GM12865 (cell line): ENCODE measurements at regions not wholly inside any gene's neighbourhood (a gene's known extent, or its start where the extent isn't known, plus 50 kb on each side); places are given as distances from the start of the nearest gene placed in this dataset.

ENCODE experiments used
- DNase-seq: peaks from one replicate; pipeline ENCODE4 v3.0.0; 2010; ENCODE audit warnings: low read depth
- H3K4me3 ChIP-seq: 2 replicates; pipeline ENCODE4 v1.5.1; 2011; ENCODE audit warnings: mild to moderate bottlenecking, low read depth, low read length, control low read depth
- TF ChIP-seq, protein P1 (sequence below): IDR thresholded peaks from 2 replicates; pipeline ENCODE4 v1.5.1; 2011; ENCODE audit warnings: low read length, control low read depth, low read depth, inconsistent platforms; ENCODE audit not compliant: insufficient read depth; ENCODE audit errors: missing control alignments

DNA sequence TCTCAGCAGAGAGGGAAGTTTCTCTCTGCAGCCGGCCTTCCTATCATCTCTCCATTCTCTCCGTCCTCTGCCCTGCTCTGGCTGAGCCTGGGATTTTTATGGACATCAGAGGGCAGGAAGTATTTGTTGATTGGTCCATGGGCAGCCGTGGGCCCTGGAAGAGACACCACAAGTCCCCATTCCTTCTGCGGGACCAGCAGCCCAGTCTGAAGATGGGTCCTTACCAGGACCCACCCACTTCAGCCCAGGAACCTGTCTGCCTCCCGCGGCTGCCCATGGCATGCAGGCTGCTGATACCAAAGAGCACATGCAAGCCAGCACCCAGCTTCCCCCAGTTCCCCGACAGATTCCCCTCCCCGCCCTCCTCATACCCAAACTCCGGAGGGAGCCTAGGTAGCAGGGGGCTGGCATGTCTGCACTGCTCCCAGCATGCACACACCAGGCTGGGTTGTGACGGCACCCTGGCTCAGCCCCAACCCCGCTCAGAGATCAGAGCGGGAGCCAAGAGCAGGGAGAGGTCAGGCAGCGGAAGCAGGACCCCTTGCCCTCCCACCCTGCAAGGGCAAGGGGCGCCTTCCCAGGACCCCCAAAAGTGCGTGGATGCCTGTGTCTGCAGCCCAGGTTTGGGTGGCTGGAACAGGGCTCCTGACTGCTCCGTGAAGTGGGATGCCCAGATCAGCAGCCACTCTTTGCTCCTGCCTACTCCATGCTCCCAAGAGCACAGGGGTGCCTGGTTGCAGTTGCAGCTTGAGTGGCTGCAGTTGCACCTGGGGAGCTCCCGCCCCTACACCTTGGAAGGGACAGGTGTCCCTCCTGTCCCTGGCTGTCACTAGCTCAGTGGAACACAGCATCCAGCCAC, 538.6 kb upstream of the POT1 start:
- TF ChIP-seq, protein P1, sequence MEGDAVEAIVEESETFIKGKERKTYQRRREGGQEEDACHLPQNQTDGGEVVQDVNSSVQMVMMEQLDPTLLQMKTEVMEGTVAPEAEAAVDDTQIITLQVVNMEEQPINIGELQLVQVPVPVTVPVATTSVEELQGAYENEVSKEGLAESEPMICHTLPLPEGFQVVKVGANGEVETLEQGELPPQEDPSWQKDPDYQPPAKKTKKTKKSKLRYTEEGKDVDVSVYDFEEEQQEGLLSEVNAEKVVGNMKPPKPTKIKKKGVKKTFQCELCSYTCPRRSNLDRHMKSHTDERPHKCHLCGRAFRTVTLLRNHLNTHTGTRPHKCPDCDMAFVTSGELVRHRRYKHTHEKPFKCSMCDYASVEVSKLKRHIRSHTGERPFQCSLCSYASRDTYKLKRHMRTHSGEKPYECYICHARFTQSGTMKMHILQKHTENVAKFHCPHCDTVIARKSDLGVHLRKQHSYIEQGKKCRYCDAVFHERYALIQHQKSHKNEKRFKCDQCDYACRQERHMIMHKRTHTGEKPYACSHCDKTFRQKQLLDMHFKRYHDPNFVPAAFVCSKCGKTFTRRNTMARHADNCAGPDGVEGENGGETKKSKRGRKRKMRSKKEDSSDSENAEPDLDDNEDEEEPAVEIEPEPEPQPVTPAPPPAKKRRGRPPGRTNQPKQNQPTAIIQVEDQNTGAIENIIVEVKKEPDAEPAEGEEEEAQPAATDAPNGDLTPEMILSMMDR = no peak
- no peak overlapping the region for H3K4me3 ChIP-seq

DNA sequence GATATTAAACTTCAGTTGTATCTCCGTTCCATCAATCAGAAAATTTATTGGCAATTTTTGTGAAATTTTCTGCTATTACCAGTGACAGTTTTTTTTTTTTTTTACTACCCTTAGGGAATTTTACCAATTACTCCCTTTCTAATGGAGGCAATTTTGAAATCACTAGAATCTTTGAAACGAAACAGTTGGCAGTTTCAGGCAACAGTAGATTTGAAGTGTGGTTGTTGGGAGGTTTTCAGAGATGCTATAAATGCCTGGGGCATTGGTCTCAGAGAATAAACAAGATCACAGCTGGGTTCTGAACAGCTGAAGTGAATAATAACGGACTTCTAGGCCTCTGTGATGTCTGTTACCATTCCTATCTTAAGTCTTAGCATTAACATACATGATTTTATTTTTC, 535.9 kb upstream of the POT1 start:
- TF ChIP-seq, protein P1 = no peak
- no peak for DNase-seq
- H3K4me3 ChIP-seq = no peak overlapping the region

More for the DNA sequence above, 538.6 kb upstream of the POT1 start:
- no peak for DNase-seq

DNA sequence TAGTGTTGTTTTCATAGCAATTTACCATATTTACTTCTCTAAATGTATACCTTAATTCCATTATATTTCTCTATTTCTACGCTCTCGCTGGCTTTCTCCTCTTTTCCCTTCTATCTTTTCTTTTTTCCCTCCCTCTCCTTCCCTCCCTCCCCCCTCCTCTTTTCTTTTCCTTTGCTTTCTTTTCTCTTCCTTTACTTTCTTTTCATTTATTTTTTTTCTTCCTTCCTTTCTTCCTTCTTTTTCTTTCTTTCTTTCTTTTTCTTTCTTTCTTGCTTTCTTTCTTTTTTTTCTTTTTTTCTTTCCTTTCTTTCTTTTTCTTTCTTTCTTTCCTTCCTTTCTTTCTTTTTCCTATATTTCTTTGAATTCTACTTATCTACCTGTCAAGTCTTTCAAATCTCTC, 533.0 kb upstream of the POT1 start:
- TF ChIP-seq, protein P1 = no peak
- DNase-seq = no peak
- H3K4me3 ChIP-seq = no peak overlapping the region

DNA sequence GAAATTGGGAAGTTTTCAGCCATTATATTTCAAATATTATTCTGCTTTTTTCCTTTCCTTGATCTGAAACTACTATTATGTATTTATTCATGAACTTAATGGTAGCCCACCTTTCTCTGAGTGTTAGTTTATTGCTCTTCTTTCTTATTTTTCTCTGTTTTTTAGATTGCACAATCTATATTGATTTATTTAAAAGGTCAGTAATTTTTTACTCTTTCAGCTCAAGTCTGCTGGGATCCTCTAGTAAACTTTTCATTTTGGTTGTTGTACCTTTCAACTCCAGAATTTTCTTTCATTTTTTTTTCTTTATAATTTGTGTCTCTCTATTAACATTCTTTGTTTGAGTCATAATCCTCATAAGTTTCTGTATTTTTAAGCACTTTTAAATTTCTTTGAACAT, 529.4 kb upstream of the POT1 start:
- H3K4me3 ChIP-seq = no peak overlapping the region
- TF ChIP-seq, protein P1 = no peak
- no peak for DNase-seq

DNA sequence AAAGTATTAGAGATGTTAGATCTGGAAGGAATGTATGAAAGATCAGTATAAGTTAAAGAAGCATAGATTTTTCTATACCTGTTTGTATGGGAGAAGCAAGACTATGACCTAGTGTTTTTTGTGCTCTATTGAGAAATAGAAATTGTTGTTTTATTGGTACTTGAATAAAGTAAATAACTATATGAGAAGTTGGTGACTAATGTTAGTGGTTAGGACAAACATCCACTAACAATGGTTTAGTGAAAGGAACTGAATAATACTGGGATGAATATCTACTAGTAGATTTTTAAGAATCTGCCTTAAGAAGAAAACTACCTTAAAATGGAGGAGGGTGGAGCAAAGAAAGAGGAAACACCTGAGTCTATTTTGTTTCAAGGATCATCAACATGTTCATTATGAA, 521.1 kb upstream of the POT1 start:
- TF ChIP-seq, protein P1 = no peak
- H3K4me3 ChIP-seq = no peak overlapping the region
- DNase-seq = no peak

DNA sequence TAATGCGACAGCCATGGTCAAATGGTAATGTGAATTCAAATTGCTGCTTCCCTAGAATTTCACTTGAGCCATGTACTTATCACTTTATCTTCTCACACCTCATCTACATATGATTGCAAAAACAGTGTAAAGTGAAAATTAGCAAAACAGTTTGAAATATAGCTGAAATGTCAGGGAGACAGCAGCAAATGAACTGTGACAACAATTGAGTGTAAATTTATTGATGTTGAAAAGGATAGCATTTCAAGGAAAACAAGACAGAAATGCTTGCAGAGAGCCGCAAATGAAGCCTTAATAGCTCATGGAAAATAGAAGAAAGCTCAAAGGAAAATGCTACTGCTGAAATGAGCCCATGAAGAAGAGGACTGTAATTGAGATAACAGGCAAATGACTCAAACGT, 516.2 kb upstream of the POT1 start:
- no peak overlapping the region for H3K4me3 ChIP-seq
- DNase-seq = no peak
- TF ChIP-seq, protein P1 = no peak

DNA sequence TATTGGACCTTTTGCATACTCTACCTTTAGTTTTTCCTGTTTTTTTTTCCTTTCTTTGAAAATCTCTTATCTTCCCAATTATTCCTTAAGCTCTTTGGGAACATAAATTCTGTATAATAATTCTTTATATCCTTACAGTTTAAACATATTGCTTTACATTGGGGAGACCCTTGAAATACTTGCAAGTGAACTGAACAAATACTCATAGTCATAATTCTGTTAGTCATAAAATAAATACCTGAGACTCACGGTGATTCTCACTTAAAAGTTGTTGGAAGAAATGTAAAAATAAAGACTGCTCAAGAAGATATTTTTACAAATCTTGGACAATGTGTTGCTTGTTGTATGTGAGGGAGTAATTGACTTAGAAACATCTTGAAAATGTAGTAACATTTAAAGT, 515.2 kb upstream of the POT1 start:
- no peak overlapping the region for H3K4me3 ChIP-seq
- TF ChIP-seq, protein P1 = no peak
- DNase-seq = no peak
